PC-3 (cell line): ENCODE measurements at regions not wholly inside any gene's neighbourhood (a gene's known extent, or its start where the extent isn't known, plus 50 kb on each side); places are given as distances from the start of the nearest gene placed in this dataset.

Experiments used
- ATAC-seq: fragments of 200-7000 bp; cut with Tn5 transposase; 2 replicates; pipeline ENCODE4 v1.9.1; 2020; ENCODE audit warnings: mild to moderate bottlenecking, moderate library complexity
- BruUV-seq: library from RNA; stranded (reverse); fragments of 400-500 nt; replicated peaks from 2 replicates; lab custom pipeline; 2021; lab: Mats Ljungman, UMichigan
- CTCF ChIA-PET: fragments of 300-600 bp; sonication (Branson Sonifier 250); formaldehyde crosslinking; loops from one replicate; lab custom pipeline; 2022; ENCODE audit warnings: antibody characterized with exemption; lab: Charles Lee
- POLR2A ChIA-PET: fragments of 300-600 bp; sonication (Branson Sonifier 250); formaldehyde crosslinking; loops from one replicate; lab custom pipeline; 2022; ENCODE audit warnings: antibody characterized with exemption; ENCODE audit not compliant: unreplicated experiment; lab: Charles Lee
- DNase-seq: peaks from one replicate; pipeline ENCODE4 v3.0.0-alpha.2; 2015
- H2AFZ ChIP-seq: fragments of 300-600 bp; sonication (generic); 2 replicates; pipeline ENCODE4 v1.6.0; 2016; ENCODE audit warnings: antibody characterized with exemption, low read length
- H3F3A ChIP-seq: fragments of 300-600 bp; sonication (generic); one replicate; pipeline ENCODE4 v1.6.0; 2017; ENCODE audit warnings: antibody characterized with exemption, low read length, control low read depth, mild to moderate bottlenecking; ENCODE audit not compliant: unreplicated experiment
- H3K27ac ChIP-seq: fragments of 300-600 bp; sonication (generic); 2 replicates; pipeline ENCODE4 v1.5.1; 2016; ENCODE audit warnings: mild to moderate bottlenecking, low read length
- H3K27me3 ChIP-seq: fragments of 300-600 bp; sonication (generic); 2 replicates; pipeline ENCODE4 v1.6.1; 2016; ENCODE audit warnings: low read length, mixed read lengths
- H3K36me3 ChIP-seq: fragments of 300-600 bp; sonication (generic); 2 replicates; pipeline ENCODE4 v1.6.1; 2016; ENCODE audit warnings: low read depth, mixed run types, low read length, mixed read lengths
- H3K4me1 ChIP-seq: fragments of 300-600 bp; sonication (generic); 2 replicates; pipeline ENCODE4 v1.5.1; 2016; ENCODE audit warnings: low read length; ENCODE audit not compliant: insufficient read depth
- H3K4me2 ChIP-seq: fragments of 300-600 bp; sonication (generic); 2 replicates; pipeline ENCODE4 v1.6.0; 2016; ENCODE audit warnings: low read length
- H3K4me3 ChIP-seq: fragments of 300-600 bp; sonication (generic); 2 replicates; pipeline ENCODE4 v1.5.1; 2016; ENCODE audit warnings: mild to moderate bottlenecking, low read length, mixed read lengths
- H3K79me2 ChIP-seq: fragments of 300-600 bp; sonication (generic); 2 replicates; pipeline ENCODE4 v1.6.1; 2017; ENCODE audit warnings: low read length, mixed read lengths
- H3K9ac ChIP-seq: fragments of 300-600 bp; sonication (generic); 2 replicates; pipeline ENCODE4 v1.6.0; 2016; ENCODE audit warnings: mild to moderate bottlenecking, low read length
- H3K9me2 ChIP-seq: fragments of 300-600 bp; sonication (generic); replicated peaks from 2 replicates; pipeline ENCODE4 v1.6.1; 2016; ENCODE audit warnings: mixed run types, low read length, mixed read lengths
- H3K9me3 ChIP-seq: fragments of 300-600 bp; sonication (generic); 2 replicates; pipeline ENCODE4 v1.6.1; 2016; ENCODE audit warnings: low read length, mixed read lengths
- H4K20me1 ChIP-seq: fragments of 300-600 bp; sonication (generic); 2 replicates; pipeline ENCODE4 v1.6.1; 2016; ENCODE audit warnings: low read length, mixed read lengths
- EZH2 ChIP-seq: fragments of 300-600 bp; sonication (generic); IDR thresholded peaks from one replicate; pipeline ENCODE4 v1.6.1; 2017; ENCODE audit warnings: antibody characterized with exemption, mild to moderate bottlenecking, low read length; ENCODE audit not compliant: unreplicated experiment
- EZH2phosphoT487 ChIP-seq: fragments of 300-600 bp; sonication (generic); IDR thresholded peaks from 2 replicates; pipeline ENCODE4 v1.6.1; 2018; ENCODE audit warnings: mild to moderate bottlenecking, antibody characterized with exemption, low read length, borderline replicate concordance
- intact Hi-C: fragments of 100-400 bp; cut with micrococcal nuclease; formaldehyde crosslinking; loops from 2 replicates; pipeline ENCODE4 v1.9.0; 2023
- TF ChIP-seq, protein P1 (sequence below): fragments of 300-600 bp; sonication (generic); conservative IDR thresholded peaks from 2 replicates; pipeline ENCODE4 v1.5.1; 2017; ENCODE audit warnings: antibody characterized with exemption, low read depth, mild to moderate bottlenecking, low read length

DNA sequence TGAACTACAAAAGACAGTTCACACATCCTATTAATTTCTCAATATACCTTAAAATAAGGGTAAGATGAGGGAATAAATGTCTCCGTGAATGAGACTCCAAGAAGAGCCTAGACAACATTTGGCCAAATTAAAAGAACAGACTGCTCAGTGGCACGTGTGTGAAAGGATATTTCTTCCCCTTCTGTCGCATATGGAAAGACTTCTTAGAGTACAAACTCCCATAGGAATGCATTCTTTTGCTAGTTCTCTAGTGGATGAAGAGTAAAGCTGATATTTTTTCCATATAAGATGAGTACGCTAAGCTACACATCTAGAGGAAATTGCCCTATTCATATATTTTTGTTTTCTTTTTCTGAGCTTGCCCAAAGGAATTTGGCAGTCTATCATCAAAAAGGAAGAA, 710.0 kb upstream of the ID2 start:
- no peaks in the 10 kb centered on the region for H3K36me3 ChIP-seq
- H3F3A ChIP-seq, result no peaks in the 10 kb centered on the region
- intact Hi-C loops, result no loop called here
- BruUV-seq, result no TSS peak
- no peak overlapping the region for H3K27ac ChIP-seq
- CTCF ChIA-PET, result no interaction called here
- no peaks in the 10 kb centered on the region for H3K79me2 ChIP-seq
- no peak for TF ChIP-seq EZH2phosphoT487
- TF ChIP-seq EZH2, result no peak
- TF ChIP-seq, protein P1, sequence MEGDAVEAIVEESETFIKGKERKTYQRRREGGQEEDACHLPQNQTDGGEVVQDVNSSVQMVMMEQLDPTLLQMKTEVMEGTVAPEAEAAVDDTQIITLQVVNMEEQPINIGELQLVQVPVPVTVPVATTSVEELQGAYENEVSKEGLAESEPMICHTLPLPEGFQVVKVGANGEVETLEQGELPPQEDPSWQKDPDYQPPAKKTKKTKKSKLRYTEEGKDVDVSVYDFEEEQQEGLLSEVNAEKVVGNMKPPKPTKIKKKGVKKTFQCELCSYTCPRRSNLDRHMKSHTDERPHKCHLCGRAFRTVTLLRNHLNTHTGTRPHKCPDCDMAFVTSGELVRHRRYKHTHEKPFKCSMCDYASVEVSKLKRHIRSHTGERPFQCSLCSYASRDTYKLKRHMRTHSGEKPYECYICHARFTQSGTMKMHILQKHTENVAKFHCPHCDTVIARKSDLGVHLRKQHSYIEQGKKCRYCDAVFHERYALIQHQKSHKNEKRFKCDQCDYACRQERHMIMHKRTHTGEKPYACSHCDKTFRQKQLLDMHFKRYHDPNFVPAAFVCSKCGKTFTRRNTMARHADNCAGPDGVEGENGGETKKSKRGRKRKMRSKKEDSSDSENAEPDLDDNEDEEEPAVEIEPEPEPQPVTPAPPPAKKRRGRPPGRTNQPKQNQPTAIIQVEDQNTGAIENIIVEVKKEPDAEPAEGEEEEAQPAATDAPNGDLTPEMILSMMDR, result no peak
- no peaks in the 10 kb centered on the region for H3K9me3 ChIP-seq
- no peaks in the 10 kb centered on the region for H3K27me3 ChIP-seq
- no peaks in the 10 kb centered on the region for H3K9me2 ChIP-seq
- no peak overlapping the region for H3K9ac ChIP-seq
- H2AFZ ChIP-seq, result no peak overlapping the region
- no peak for ATAC-seq
- H3K4me3 ChIP-seq, result no peak overlapping the region
- POLR2A ChIA-PET, result no interaction called here
- H4K20me1 ChIP-seq, result no peaks in the 10 kb centered on the region
- no peak overlapping the region for H3K4me2 ChIP-seq
- H3K4me1 ChIP-seq, result no peaks in the 10 kb centered on the region
- no peak for DNase-seq

DNA sequence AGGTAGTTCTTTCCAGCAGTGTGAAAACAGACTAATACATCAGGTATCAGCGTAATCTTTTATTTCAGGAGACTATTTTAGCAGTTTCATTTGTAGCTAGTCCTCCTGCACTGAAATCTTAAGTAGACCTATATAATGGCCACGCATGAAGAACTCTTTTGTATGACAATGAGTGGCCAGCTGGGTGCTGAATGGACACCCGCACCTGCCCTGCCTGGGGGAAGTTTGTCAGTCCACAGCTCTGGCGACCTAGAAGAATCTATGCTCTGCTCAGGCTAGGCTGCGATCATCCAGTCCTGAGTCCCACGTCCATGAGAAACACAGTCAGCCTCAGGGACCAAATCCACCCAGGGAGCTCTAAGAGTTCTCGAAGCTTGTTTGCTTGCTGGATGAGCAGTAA, 709.2 kb upstream of the ID2 start:
- Histone ChIP-seq H3K9me2 (no peaks in the 10 kb centered on the region), H3K4me1 (no peaks in the 10 kb centered on the region), H3K79me2 (no peaks in the 10 kb centered on the region), H3K4me3 (no peak overlapping the region), H3K9ac (no peak overlapping the region), H3F3A (no peaks in the 10 kb centered on the region), H3K4me2 (no peak overlapping the region), H3K27ac (no peak overlapping the region), H3K36me3 (no peaks in the 10 kb centered on the region), H4K20me1 (no peaks in the 10 kb centered on the region), H3K9me3 (no peaks in the 10 kb centered on the region), H2AFZ (no peak overlapping the region), H3K27me3 (no peaks in the 10 kb centered on the region)
- CTCF ChIA-PET, result no interaction called here
- ATAC-seq (no peak), DNase-seq (no peak)
- intact Hi-C loops, result no loop called here
- POLR2A ChIA-PET, result no interaction called here
- BruUV-seq, result no TSS peak
- TF ChIP-seq, protein P1, result no peak
- no peak for TF ChIP-seq EZH2
- TF ChIP-seq EZH2phosphoT487, result no peak

DNA sequence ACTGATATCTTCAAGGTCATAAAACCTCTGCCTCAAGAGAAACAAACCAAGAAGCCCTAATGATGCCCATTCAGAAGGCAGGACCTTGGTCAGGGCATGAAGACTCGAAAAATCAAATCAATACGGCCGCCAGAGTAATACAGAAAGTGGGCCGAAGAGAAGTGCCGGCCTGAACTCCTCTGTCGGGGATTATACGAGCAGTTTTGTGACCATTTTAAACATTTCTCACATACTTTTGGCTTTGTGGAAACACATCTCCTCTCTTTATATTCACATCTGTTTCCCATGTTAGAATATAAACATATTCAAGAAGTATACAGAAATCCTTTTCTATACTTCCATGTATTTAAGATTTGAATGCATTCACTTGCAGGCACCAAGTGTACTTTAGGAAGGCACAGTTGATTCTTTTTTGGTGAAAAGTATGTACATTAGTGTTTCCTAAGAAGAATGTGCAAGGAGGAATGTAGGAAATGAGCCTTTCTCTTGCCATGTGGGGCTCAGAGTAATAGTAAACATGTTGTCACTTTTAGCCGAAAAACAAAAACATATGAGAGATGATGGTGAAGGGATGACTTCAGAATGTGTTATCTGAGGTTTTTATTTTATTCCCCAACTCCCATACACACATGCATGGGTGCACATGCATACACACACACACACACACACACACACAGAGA, 707.9 kb upstream of the ID2 start:
- POLR2A ChIA-PET, result no interaction called here
- Histone ChIP-seq H3K79me2 (no peaks in the 10 kb centered on the region), H3K27me3 (no peaks in the 10 kb centered on the region), H3F3A (no peaks in the 10 kb centered on the region), H3K9ac (no peak overlapping the region), H3K4me1 (no peaks in the 10 kb centered on the region), H3K27ac (no peak overlapping the region), H3K4me3 (no peak overlapping the region), H2AFZ (no peak overlapping the region), H3K9me3 (no peaks in the 10 kb centered on the region), H4K20me1 (no peaks in the 10 kb centered on the region), H3K4me2 (no peak overlapping the region), H3K9me2 (no peaks in the 10 kb centered on the region), H3K36me3 (no peaks in the 10 kb centered on the region)
- BruUV-seq, result no TSS peak
- ATAC-seq (no peak), DNase-seq (no peak)
- CTCF ChIA-PET, result no interaction called here
- TF ChIP-seq EZH2 (no peak), EZH2phosphoT487 (no peak)
- TF ChIP-seq, protein P1, result no peak
- intact Hi-C loops, result no loop called here
